GM12875 (cell line): ENCODE measurements at regions not wholly inside any gene's neighbourhood (a gene's known extent, or its start where the extent isn't known, plus 50 kb on each side); places are given as distances from the start of the nearest gene placed in this dataset.

Experiments used
- H3K4me3 ChIP-seq: one replicate; pipeline ENCODE4 v1.5.1; 2011; ENCODE audit warnings: low read depth, low read length, control low read depth
- CTCF ChIP-seq: IDR thresholded peaks from 2 replicates; pipeline ENCODE4 v1.5.1; 2011; ENCODE audit warnings: low read depth, mild to moderate bottlenecking, control low read depth, inconsistent platforms, low read length, moderate library complexity, borderline replicate concordance; ENCODE audit not compliant: insufficient read depth

DNA sequence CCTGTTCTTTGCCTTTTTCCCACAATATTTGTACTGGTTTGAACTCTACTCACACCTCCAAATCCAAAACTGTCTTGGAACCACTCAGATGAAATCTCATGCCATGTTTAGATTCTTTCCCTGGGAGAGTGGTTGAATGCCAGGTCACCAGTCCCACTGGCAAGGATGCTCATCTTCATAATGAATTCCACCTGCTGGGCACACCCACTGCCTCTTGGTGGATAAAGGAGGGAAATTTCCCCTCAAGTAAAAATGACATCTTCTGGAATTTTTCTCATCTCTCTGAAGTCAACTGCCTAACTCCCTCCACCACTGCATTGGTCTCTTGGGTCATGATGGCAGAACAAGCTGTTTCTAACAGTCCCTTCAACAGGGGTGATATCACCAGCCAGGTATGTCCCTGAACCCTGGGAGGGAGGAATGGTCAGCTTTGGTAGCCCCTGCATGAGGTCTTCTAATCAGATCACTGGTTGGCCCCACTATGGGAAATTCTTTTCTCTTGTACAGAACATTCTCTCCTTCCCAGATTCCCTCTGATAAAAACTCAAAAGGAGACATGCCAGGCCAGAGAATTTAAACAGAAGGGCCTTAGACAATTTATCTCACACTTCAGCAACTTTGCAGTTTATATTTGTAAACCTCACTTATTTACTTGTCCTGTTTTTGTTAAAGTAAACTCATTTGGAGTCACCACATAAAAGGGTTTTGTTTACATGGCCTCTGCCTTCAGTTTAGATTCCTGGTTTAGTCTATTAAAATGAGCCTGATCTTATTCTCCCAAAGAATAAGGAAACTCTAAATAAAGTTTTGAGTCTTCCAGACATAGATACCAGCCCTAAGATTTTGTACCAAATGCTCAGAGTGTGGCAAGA is 143.4 kb downstream of the WNT5A start:
- no peak overlapping the region for H3K4me3 ChIP-seq

GRCh38 chr3:55341502-55342031 is 145.5 kb downstream of the WNT5A start:
- no peak for TF ChIP-seq CTCF
- no peak overlapping the region for H3K4me3 ChIP-seq

More for the DNA sequence above, 143.4 kb downstream of the WNT5A start:
- TF ChIP-seq CTCF: no peak

GRCh38 chr3:55339819-55340218 is 147.3 kb downstream of the WNT5A start:
- TF ChIP-seq CTCF: no peak
- no peak overlapping the region for H3K4me3 ChIP-seq

GRCh38 chr3:55339390-55339789 is 147.7 kb downstream of the WNT5A start:
- no peak for TF ChIP-seq CTCF
- no peak overlapping the region for H3K4me3 ChIP-seq

GRCh38 chr3:55337641-55338180 is 149.4 kb downstream of the WNT5A start:
- TF ChIP-seq CTCF: no peak
- no peak overlapping the region for H3K4me3 ChIP-seq

- H3K4me3 ChIP-seq: no peak overlapping the region
- TF ChIP-seq CTCF: no peak
Measured at GRCh38 chr3:55333923-55334322, 153.2 kb downstream of the WNT5A start.
